GM20431 (cell line): ENCODE measurements at regions not wholly inside any gene's neighbourhood (a gene's known extent, or its start where the extent isn't known, plus 50 kb on each side); places are given as distances from the start of the nearest gene placed in this dataset.

Experiments
- in situ Hi-C: fragments of 300-500 bp; cut with MseI, MboI; formaldehyde crosslinking; loops from one replicate; pipeline ENCODE4 v1.15.0; 2020; ENCODE audit warnings: low sequenced_read_pairs; ENCODE audit not compliant: unreplicated experiment

DNA sequence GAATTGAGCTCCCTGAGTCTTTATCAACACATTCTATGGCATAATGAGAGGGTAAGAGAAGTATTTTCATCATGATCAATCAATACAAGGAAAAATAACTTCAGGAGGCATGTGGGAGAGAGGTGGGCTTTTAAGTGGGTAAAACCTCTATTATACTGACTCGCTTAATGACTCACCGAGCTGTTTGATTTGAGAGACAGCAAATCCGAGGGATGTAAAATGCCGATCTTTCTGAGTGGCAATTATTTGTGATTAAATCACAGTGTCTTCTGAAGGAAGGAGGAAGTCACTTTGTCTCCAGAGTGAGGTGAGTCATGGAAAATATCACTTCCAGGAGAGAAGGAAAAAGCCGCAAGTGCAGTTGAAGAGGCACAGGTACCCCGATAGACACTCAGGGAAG, 320.4 kb downstream of the DRD1 start:
- in situ Hi-C loops, result no loop called here

GRCh38 chr5:175121457-175121856, 322.5 kb downstream of the DRD1 start:
- in situ Hi-C loops, result no loop called here

DNA sequence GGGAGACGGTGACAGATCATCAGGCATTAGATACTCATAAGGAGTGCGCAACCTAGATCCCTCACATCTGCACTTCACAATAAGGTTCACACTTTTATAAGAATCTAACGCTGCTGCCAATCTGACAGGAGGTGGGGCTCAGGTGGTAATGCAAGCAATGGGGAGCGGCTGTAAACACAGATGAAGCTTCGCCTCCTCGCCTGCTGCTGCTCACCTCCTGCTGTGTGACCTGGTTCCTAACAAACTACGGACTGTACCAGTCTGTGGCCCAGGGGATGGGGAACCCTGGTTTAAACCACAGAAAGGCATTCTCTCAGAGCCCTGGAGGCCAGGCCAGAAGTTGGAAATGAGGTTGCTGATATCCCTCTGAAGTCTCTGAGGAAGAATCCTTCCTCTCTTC, 323.6 kb downstream of the DRD1 start:
- in situ Hi-C loops, result no loop called here

DNA sequence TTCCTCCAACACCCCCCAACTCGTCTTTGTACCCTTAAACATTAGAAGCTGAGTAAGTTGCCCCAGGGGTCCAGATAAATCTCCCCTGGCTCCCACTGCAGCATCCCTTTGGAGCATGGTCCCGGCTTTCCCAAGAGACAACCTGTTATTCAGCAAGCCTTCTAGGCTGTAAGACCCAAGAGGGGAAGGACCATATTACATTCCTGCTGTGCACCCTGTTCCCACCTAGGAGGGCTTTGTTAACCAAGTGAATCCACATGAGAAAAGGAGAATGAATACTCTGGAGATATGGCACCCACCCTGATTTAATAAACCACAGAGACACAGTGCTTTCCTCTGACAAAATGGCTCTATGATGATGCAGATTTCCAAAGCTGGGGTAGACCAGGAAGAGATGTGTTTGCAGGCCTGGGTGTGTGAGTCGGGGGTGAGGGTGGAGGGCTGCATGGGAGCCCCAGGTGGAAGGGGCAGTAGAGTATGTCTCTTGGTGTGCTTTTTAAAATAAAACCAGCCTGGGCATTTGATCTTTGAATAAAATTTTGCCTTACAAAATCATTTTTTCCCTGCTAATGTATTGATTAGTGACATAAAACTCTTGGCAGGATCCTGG, 325.2 kb downstream of the DRD1 start:
- in situ Hi-C loops, result no loop called here

- in situ Hi-C loops, result no loop called here
These were observed 327.4 kb downstream of the DRD1 start for GRCh38 chr5:175116466-175117048.

DNA sequence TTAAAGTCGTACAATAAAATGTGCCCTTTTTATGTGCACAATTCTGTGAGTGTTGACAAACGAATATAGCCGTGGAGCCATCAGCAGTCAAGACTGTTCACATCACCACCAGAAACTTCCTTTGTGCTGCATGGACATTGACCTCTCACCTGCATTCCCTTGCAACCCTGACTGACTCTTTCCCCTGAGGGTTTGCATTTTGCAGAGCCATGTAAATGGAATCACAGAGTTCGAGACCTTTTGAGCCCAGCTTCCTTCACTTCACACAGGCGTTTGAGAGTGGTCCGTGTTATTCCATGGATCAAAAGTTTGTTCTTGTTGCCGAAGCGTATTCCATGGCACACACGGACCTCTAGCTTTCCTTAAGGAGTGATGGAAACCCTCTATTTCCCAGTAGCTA, 328.2 kb downstream of the DRD1 start:
- in situ Hi-C loops, result no loop called here

DNA sequence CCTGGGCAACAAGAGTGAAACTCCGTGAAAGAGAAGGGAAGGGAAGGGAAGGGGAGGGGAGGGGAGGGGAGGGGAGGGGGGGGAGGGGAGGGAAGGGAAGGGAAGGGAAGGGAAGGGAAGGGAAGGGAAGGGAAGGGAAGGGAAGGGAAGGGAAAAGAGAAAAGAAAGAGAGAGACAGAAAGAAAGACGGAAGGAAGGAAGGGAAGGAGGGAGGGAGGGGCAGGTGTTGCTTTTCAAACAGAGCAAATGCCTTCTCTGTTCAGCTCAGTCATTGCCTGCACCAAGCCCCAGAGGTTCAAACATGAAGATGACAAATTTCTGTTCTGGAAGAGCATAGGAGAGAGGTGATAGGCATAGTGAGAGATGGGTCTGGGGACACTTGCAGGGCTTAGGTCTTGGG, 330.0 kb downstream of the DRD1 start:
- in situ Hi-C loops, result no loop called here

DNA sequence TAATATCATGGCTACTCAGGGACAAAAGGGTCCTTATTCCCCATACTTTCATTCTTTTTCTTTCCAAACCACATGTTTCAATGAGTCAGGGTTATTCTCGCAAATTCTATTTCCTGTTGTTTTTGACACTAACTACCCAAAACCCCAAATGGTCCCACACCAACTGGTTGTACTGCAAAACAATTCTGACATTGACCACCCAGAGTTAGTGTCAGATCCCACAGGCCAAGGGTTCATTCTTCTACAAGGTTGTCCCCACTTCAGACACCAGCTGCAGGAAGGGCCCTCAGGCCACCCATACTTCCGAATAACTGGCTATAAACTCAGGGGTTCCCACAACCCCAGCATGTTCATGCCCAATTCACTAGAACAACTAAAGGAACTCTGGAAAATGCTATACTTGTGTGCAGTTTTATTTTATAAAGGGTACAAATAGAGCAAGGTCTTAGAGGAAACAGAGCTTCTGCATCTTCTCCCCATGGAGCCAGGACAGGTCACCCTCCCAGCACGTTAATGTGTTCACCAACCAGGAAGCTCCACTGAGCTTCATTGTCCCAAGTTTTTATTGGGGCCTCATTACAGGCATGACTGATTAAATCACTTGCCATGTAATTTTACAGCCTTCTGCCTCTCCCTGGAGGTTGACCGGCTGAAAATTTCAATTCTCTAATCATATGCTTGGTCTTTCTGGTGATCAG, 334.8 kb downstream of the DRD1 start:
- in situ Hi-C loops, result no loop called here

DNA sequence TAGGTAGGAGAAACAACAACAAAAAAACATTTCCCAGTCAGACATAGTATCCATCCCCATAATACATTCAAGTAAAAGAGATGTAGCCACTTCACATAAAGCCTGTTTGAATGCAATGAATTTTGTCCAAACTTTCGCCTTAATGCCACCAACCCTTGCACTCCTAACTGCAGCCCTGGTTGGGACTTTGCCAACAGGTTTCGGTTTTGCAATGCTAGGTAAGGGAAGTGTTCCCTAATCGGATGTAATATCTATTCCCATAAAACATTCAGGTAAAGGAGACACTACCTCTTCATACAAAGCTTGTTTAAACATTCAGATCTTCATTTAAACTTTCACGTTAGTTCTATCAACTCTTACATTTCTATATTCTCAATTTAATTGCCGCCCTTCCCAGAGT, 336.1 kb downstream of the DRD1 start:
- in situ Hi-C loops, result no loop called here

DNA sequence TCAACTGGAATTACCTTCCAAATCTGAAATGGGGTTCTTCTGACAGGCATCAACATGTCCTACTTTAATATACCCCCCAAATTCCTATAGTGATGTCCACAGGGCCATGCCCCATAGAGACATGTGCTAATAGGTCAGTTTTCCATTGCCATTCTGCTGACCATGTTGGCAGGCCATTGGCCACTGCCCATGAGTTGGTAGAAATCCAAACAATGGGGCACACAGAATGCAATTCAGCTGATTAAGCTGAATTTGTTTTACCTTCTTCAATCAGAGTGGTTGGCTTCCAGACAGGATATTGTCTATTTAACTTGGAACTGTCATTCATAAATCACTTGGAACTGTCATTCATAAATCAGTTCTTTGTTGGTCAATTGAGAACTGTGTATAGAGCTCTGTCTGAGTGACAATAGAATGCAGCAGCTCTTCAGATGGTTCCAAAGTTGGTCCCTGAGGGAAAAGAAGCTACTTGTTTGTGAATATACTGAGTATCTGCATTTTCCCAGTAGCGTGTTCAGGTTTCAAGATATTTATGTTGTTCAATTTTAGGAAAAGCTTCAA, 336.9 kb downstream of the DRD1 start:
- in situ Hi-C loops, result no loop called here

DNA sequence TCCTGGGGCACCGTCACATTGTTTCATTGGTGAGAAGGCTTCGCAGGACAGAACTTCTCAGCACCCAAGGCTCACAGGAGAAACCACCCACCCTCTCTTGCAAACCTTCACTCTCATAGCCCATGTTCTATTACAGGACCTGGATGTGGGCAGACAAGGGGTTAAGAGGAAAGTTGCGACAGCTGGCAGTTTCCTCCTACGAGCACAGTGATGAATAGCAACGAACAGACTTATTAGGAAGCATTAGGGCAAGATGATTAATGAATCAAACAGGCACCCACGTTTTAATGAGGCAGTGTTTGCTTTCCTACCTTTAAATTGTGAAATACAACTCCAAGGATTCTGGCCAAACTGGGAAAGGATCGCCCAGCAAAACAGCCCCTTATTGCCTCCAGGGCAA, 339.3 kb downstream of the DRD1 start:
- in situ Hi-C loops, result no loop called here

- in situ Hi-C loops, result no loop called here
These were observed 340.2 kb downstream of the DRD1 start for GRCh38 chr5:175103746-175104145.

DNA sequence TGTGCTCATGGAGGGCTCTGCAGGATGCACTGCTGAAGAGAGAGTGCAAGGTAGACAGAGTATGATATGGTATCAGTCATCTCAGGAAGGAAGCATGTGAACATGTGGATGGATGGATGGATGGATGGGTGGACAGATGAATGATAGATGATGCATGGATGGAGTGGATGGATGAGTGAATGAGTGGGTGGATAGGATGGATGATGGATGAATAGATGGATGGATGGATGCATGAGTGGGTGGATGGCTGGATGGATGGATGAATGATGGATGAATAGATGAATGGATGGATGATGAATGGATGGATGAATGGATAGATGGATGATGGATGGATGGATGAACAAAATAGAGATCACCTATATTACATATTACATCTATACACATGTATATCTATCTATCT, 341.3 kb downstream of the DRD1 start:
- in situ Hi-C loops, result no loop called here

- in situ Hi-C loops, result no loop called here
These were observed 345.7 kb downstream of the DRD1 start for GRCh38 chr5:175098301-175098700.

DNA sequence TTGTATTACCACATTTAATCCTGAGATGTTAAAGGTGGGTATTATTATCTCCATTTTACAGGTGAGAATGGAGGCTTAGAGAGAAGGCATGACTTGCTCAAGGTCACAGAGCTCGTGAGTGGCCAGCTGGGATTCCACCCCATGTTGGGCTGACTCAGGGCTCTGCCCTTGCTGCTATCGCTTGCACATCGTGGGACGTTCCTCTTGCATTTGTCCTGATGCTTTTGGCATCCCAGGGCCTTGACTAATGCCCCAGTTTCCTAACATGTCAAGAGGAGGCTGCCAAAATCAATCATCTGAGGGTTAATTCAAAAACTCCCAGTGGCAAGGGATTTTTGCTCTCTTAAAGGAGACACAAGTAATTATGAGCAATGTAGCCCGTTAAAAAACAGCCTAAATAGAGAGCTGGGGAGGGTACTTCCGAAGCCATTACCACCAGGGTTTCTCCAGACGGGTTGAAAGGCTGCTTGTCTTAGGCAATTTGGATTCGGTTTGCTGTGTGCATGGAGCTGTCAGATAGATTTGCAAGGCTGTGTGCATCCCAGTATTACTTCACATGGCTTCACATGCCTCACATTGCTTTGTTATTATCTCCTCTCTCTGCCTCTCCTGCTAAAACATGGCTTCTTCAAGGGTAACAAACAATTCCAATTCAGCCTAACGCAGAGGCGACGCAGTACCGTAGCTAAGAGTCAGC, 347.4 kb downstream of the DRD1 start:
- in situ Hi-C loops, result no loop called here

DNA sequence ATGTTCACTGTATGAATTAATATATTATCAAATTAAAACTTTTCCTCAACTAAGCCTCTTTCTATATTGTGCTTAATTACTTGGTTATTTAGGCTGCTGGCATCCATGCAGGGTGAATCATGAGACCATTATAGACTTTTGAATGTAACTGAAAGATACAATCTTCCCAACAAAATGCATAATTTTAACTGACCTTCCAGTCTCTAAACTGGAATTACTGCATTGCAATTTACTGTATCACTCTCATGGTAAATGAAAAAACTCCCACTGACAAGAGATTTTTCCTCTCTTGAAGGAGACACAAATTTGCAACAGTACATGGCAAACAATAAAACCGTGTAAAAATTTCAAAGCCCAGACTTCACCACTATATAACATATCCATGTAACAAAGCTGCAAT, 349.5 kb downstream of the DRD1 start:
- in situ Hi-C loops, result no loop called here

- in situ Hi-C loops, result no loop called here
These were observed 351.3 kb downstream of the DRD1 start for GRCh38 chr5:175092691-175093090.

GRCh38 chr5:175088963-175089362, 355.0 kb downstream of the DRD1 start:
- in situ Hi-C loops, result no loop called here

GRCh38 chr5:175082866-175083590, 358.6 kb downstream of the MSX2 start:
- in situ Hi-C loops, result no loop called here

GRCh38 chr5:175082346-175082745, 358.0 kb downstream of the MSX2 start:
- in situ Hi-C loops, result no loop called here
